ENCODE measurements at regions not wholly inside any gene's neighbourhood (a gene's known extent, or its start where the extent isn't known, plus 50 kb on each side); places are given as distances from the start of the nearest gene placed in this dataset.

- no peaks in the 10 kb centered on the region for H3K36me3 ChIP-seq
- no peaks in the 10 kb centered on the region for H3K9me3 ChIP-seq
- ATAC-seq (ENCODE audit: low FRiP score in 2 of 2) (no peak), DNase-seq (no peak)
- H3K4me1 ChIP-seq, result no peaks in the 10 kb centered on the region
- H3K27ac ChIP-seq, result no peak overlapping the region
- H3K27me3 ChIP-seq, result no peaks in the 10 kb centered on the region
- TF ChIP-seq EP300 (IDR thresholded peaks at IDR 0.05) (no peak), POLR2A (IDR thresholded peaks at IDR 0.05) (no peak)
- no peak overlapping the region for H3K4me3 ChIP-seq
- 70 to 77% methylated on average over 4 to 6 of the region's 6 CpGs for WGBS, 2 donors
Observed at GRCh38 chr10:123568751-123569150, 97.4 kb upstream of the GPR26 start.

GRCh38 chr10:123569436-123570035, 96.6 kb upstream of the GPR26 start:
- TF ChIP-seq POLR2AphosphoS5 (IDR thresholded peaks at IDR 0.05) (no peak), POLR2A (IDR thresholded peaks at IDR 0.05) (no peak), EP300 (IDR thresholded peaks at IDR 0.05) (no peak)
- TF ChIP-seq, protein P1, sequence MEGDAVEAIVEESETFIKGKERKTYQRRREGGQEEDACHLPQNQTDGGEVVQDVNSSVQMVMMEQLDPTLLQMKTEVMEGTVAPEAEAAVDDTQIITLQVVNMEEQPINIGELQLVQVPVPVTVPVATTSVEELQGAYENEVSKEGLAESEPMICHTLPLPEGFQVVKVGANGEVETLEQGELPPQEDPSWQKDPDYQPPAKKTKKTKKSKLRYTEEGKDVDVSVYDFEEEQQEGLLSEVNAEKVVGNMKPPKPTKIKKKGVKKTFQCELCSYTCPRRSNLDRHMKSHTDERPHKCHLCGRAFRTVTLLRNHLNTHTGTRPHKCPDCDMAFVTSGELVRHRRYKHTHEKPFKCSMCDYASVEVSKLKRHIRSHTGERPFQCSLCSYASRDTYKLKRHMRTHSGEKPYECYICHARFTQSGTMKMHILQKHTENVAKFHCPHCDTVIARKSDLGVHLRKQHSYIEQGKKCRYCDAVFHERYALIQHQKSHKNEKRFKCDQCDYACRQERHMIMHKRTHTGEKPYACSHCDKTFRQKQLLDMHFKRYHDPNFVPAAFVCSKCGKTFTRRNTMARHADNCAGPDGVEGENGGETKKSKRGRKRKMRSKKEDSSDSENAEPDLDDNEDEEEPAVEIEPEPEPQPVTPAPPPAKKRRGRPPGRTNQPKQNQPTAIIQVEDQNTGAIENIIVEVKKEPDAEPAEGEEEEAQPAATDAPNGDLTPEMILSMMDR (IDR thresholded peaks at IDR 0.05), result no peak
- Histone ChIP-seq H3K27me3 (no peaks in the 10 kb centered on the region), H3K4me3 (no peak overlapping the region), H3K4me1 (no peaks in the 10 kb centered on the region), H3K36me3 (no peaks in the 10 kb centered on the region), H3K27ac (no peak overlapping the region), H3K9me3 (no peaks in the 10 kb centered on the region)
- DNase-seq (no peak), ATAC-seq (ENCODE audit: low FRiP score in 2 of 2) (peak; percentile 4 to 6)
- 60 to 83% methylated on average over 1 to 6 of the region's 7 CpGs for WGBS, 2 donors

- no peaks in the 10 kb centered on the region for H3K27me3 ChIP-seq
Observed at GRCh38 chr10:123570051-123570897, 95.9 kb upstream of the GPR26 start.

GRCh38 chr10:123570898-123571515, 95.1 kb upstream of the GPR26 start:
- TF ChIP-seq EP300 (IDR thresholded peaks at IDR 0.05), result no peak
- TF ChIP-seq POLR2A (IDR thresholded peaks at IDR 0.05), result no peak
- TF ChIP-seq POLR2AphosphoS5 (IDR thresholded peaks at IDR 0.05), result no peak
- TF ChIP-seq, protein P1 (IDR thresholded peaks at IDR 0.05), result no peak
- ATAC-seq (ENCODE audit: low FRiP score in 2 of 2) (no peak), DNase-seq (no peak)
- Histone ChIP-seq H3K36me3 (no peaks in the 10 kb centered on the region), H3K4me3 (no peak overlapping the region), H3K4me1 (no peaks in the 10 kb centered on the region), H3K27ac (no peak overlapping the region), H3K9me3 (no peaks in the 10 kb centered on the region), H3K27me3 (no peaks in the 10 kb centered on the region)
- 65 to 68% methylated on average over 8 to 12 of the region's 12 CpGs for WGBS, 2 donors

More at GRCh38 chr10:123570051-123570897, 95.9 kb upstream of the GPR26 start:
- WGBS, 2 donors, result 82% methylated on average over 18 to 20 of the region's 20 CpGs
- TF ChIP-seq POLR2A (IDR thresholded peaks at IDR 0.05) (no peak), POLR2AphosphoS5 (IDR thresholded peaks at IDR 0.05) (no peak), EP300 (IDR thresholded peaks at IDR 0.05) (no peak)
- TF ChIP-seq, protein P1 (IDR thresholded peaks at IDR 0.05), result no peak
- Histone ChIP-seq H3K4me3 (no peak overlapping the region), H3K36me3 (no peaks in the 10 kb centered on the region), H3K9me3 (no peaks in the 10 kb centered on the region), H3K27ac (no peak overlapping the region), H3K4me1 (no peaks in the 10 kb centered on the region)
- ATAC-seq (ENCODE audit: low FRiP score in 2 of 2) (peak in 1 of 2 donors; percentile 13), DNase-seq (no peak)

DNA sequence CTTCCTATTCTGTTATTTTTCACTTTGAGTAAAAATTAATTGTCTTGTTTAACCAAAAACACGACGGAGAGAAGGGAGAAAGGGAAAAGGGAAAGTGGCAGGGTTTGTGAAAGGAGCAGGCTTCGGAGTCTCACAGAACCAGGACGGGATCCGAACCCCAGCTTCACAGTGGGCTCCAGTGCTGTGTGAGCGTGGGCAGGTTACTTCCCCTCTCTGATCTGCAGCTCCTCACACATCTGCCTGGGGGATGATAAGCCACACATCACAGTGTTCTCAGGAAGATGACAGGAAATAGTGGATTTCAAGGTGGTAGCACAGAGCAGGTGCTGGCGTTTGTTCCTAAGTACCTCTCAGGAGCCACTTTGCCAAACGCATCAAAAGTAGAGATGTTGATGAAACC, 94.2 kb upstream of the GPR26 start:
- Histone ChIP-seq H3K9me3 (no peaks in the 10 kb centered on the region), H3K27me3 (no peaks in the 10 kb centered on the region), H3K4me3 (no peak overlapping the region), H3K4me1 (no peaks in the 10 kb centered on the region), H3K27ac (no peak overlapping the region), H3K36me3 (no peaks in the 10 kb centered on the region)
- no peak for ATAC-seq (ENCODE audit: low FRiP score in 2 of 2)
- DNase-seq, result no peak
- TF ChIP-seq POLR2AphosphoS5 (IDR thresholded peaks at IDR 0.05), result no peak
- TF ChIP-seq, protein P1 (IDR thresholded peaks at IDR 0.05), result no peak
- TF ChIP-seq EP300 (IDR thresholded peaks at IDR 0.05), result no peak
- no peak for TF ChIP-seq POLR2A (IDR thresholded peaks at IDR 0.05)
- WGBS, 2 donors, result 68 to 78% methylated on average over 8 of the region's 8 CpGs
